ENCODE measurements at regions not wholly inside any gene's neighbourhood (a gene's known extent, or its start where the extent isn't known, plus 50 kb on each side); places are given as distances from the start of the nearest gene placed in this dataset.
"Not testable (repeated sequence)": the region's sequence is repeated elsewhere in the genome, so short reads cannot be mapped to it uniquely, and the experiment has no call there.

GRCh38 chr6:125618629-125619028, 130.8 kb upstream of the HEY2 start:
- H3K4me3 ChIP-seq (ENCODE audit: low read length): no peak overlapping the region
- DNase-seq (ENCODE audit: low read depth, low spot score): no peak

DNA sequence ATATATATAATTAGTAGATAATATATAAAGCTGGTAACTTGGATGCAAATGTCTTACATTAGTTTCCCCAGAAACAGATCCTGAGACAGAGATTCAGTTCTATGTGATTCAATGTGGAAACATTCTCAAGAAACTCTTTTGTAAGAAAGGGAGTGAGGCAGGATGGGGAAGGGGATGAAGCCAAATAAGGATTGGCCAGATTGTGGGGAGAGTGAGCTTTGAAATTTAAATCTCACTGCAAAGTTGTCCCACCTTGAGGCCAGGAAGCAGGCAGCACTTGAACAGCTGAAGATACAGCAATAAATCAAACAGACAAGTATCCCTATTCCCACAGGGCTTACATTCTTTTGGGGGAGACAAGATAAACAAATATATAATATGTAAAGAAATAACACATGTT, 126.3 kb upstream of the HEY2 start:
- no peak for DNase-seq (ENCODE audit: low read depth, low spot score)

GRCh38 chr6:125631165-125631564, 118.3 kb upstream of the HEY2 start:
- H3K4me3 ChIP-seq (ENCODE audit: low read length): no peak overlapping the region
- DNase-seq (ENCODE audit: low read depth, low spot score): no peak

More for the DNA sequence above, 126.3 kb upstream of the HEY2 start:
- no peak overlapping the region for H3K4me3 ChIP-seq (ENCODE audit: low read length)

DNA sequence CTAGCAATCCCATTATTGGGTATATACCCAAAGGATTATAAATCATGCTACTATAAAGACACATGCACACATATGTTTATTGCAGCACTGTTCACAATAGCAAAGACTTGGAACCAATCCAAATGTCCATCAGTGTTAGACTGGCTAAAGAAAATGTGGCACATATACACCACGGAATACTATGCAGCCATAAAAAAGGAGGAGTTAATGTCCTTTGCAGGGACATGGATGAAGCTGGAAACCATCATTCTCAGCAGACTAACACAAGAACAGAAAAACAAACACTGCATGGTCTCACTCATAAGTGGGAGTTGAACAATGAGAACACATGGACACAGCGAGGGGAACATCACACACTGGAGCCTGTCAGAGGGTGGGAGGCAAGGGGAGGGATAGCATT, 113.4 kb upstream of the HEY2 start:
- not testable (repeated sequence) for DNase-seq (ENCODE audit: low read depth, low spot score); H3K4me3 ChIP-seq (ENCODE audit: low read length)

DNA sequence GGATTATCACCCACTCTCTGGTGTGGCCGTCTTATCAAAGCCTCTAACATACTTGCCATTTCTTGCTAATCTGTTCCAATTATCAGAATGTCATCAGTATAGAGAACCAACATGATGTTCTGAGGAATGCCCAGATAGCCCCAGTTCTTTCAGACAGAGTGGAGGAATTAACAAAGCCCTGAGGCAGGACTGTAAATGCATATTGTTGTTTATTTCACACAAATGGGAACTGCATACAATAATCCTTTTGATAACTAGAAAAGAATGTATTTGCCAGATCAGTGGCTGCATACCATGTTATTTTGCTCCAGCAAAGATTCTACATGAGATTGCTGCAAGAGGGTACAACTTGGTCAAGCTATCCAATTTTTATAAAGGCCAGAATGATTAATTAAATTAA, 112.8 kb upstream of the HEY2 start:
- no peak for DNase-seq (ENCODE audit: low read depth, low spot score)
- H3K4me3 ChIP-seq (ENCODE audit: low read length): no peak overlapping the region

DNA sequence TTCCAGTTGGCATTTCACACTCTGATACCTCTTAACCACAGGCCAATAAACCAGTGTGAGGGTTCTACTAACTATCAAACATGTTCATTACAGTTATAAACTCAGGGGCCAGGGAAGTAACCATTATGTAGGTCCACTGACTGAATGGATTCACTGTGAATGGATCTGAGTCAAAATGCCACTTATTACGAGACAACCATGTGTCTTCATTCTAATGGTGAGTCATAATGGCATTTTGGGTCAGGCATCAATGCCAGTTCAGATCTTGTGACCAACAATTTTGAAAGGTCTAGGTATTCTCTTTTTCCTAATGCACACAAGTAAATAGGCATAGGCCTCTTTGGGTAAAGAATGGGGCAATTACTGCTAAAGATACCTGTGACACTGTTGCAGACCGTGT, 112.2 kb upstream of the HEY2 start:
- no peak overlapping the region for H3K4me3 ChIP-seq (ENCODE audit: low read length)
- no peak for DNase-seq (ENCODE audit: low read depth, low spot score)

- H3K4me3 ChIP-seq (ENCODE audit: low read length): no peak overlapping the region
- peak; percentile 23 for DNase-seq (ENCODE audit: low read depth, low spot score)
Observed at GRCh38 chr6:125639466-125640020, 109.9 kb upstream of the HEY2 start.

- no peak for DNase-seq (ENCODE audit: low read depth, low spot score)
- H3K4me3 ChIP-seq (ENCODE audit: low read length): no peak overlapping the region
Observed at GRCh38 chr6:125640441-125641150, 108.8 kb upstream of the HEY2 start.

DNA sequence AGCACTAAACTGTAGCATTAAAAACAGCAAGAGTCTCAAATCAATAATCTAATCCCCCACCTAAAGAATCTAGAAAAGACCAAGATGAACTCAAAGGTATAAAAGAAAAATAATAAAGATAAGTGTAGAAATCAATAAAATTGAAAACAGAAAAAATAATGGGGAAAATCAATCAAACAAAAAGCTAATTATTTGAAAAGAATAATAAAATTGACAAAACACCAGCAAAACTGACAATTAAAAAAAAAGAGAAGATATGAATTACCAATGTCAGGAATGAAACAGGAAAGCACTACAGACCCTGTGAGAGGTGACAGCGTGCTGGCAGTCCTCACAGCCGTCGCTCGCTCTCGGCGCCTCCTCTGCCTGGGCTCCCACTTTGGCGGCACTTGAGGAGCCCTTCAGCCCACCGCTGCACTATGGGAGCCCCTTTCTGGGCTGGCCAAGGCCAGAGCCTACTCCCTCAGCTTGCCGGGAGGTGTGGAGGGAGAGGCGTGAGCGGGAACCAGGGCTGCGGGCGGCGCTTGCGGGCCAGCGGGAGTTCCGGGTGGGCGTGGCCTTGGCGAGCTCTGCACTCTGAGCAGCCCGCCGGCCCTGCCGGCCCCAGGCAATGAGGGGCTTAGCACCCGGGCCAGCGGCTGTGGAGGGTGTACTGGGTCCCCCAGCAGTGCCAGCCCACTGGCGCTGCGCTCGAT, 105.3 kb upstream of the HEY2 start:
- not testable (repeated sequence) for H3K4me3 ChIP-seq (ENCODE audit: low read length); DNase-seq (ENCODE audit: low read depth, low spot score)

GRCh38 chr6:125647391-125647790, 102.0 kb upstream of the HEY2 start:
- no peak for DNase-seq (ENCODE audit: low read depth, low spot score)
- no peak overlapping the region for H3K4me3 ChIP-seq (ENCODE audit: low read length)

GRCh38 chr6:125653752-125654151, 95.7 kb upstream of the HEY2 start:
- not testable (repeated sequence) for H3K4me3 ChIP-seq (ENCODE audit: low read length); DNase-seq (ENCODE audit: low read depth, low spot score)

DNA sequence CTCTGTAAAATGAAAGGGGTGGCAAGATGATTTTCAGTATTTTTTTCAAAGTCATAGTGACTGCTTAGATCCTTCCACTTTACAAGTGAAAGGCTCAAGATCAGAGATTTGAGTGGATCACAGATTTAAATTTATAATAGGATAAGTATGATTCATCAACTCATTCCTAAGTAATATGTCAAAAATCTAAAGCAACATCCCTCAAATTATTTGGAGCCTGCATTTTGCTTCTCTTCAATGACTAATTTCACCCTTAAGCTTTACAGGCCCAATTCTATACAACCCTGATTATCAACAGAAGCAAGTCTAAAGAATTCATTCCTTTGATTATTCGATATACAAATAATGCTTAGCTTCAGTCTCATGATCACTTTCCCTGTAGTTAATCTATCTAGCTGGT, 93.9 kb upstream of the HEY2 start:
- no peak overlapping the region for H3K4me3 ChIP-seq (ENCODE audit: low read length)
- no peak for DNase-seq (ENCODE audit: low read depth, low spot score)

DNA sequence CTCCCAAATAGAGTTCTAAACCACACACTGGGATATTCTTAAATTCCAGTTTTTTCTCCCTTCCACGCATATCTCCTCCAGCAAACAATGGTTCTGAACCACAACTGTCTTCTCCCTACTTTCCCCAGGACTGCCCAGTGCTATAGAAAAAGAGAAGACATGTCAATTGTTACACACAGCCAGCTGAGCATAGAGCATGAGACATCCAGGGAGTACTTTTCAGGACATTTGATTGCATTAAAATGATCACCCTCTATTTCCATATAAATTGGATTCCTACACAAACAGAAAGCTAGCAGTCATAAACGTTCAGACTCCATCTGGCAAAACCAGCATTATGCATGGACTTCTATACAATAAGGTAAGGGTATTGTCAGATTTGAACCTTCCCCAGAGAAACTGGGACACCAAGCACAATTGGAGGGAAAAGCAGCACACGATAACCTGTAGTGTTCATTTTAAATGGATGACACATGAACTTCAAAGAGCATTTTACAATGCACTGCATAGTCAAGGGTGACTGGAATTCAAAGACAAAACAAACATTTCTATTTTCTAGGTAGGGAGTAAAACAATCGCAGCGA, 93.1 kb upstream of the HEY2 start:
- no peak overlapping the region for H3K4me3 ChIP-seq (ENCODE audit: low read length)
- no peak for DNase-seq (ENCODE audit: low read depth, low spot score)

- DNase-seq (ENCODE audit: low read depth, low spot score): no peak
- H3K4me3 ChIP-seq (ENCODE audit: low read length): no peak overlapping the region
Observed at GRCh38 chr6:125658136-125658535, 91.3 kb upstream of the HEY2 start.

DNA sequence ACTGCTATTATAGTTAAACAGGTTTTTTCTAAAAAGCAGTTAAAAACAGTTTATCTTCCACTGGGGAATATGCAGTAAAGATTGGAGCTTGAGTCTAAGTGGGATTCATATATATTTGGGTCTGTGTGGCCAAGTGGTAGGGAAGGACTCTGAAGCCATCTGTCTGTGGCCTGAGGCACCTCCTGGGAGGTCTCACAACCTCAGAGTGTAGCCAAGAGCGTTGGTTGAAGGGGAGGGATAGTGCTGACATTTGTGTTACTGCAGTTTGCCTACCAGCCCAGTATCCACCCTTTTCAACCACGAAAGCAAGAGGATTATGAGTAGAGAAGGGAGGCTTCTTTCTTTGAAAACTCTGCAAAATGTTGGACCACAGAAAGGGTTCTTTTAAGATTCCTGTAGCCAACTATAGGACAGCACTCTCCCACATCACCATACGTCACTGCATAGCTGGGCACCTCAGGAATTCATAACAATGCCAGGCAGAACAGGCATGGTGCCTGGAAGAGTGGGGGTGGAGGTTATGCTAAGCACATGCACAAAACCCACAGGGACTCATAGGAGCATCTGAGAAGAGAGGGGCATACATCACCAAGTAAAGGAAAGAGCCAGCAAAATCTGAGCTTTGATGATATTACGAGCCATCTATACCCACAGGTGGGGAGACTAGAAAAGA, 90.5 kb upstream of the HEY2 start:
- DNase-seq (ENCODE audit: low read depth, low spot score): no peak
- no peak overlapping the region for H3K4me3 ChIP-seq (ENCODE audit: low read length)

DNA sequence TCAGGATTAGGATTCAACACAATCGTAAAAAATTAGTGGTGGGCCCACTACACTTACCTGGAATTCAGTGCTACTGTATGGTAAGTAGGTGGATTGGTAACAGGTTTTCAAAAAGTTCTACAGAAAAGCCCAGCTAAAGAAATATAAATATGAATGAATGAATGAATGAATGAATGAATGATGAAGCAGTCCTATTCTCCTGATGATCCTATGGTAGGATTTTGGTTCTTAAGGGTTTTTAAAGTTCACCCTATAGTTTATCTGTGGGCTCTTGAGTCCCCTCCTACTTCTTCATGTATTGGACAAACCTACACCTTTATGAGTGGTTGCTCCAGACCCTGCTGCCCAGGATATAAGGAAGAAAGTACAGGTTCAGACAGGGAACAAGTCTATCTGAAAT, 89.5 kb upstream of the HEY2 start:
- no peak for DNase-seq (ENCODE audit: low read depth, low spot score)
- H3K4me3 ChIP-seq (ENCODE audit: low read length): no peak overlapping the region

GRCh38 chr6:125662296-125662695, 87.1 kb upstream of the HEY2 start:
- DNase-seq (ENCODE audit: low read depth, low spot score): no peak
- no peak overlapping the region for H3K4me3 ChIP-seq (ENCODE audit: low read length)

DNA sequence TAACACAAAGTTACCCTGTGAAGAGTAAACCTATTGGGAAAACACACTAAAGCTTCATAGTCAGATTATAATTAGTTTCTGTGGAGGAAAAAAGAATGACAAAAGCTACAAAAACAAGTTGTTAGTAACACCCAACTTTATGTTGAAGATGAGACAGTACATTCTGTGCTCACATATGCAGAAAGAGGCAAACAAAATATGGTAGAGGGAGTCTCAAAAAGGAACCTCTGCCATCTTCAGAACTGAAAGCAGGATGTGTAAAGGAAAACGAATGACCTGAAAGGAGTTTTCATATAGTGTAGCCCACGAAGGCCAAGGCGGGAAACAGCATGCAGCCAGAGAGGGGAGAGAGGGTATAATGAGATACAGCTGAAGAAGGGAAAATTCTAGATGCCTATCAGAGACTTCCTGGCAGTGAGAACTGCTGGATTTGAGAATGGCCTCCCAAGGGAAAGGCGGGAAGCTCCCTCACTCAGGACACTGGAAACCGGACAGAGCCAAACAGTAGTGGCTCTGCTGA, 84.1 kb upstream of the HEY2 start:
- no peak for DNase-seq (ENCODE audit: low read depth, low spot score)
- H3K4me3 ChIP-seq (ENCODE audit: low read length): no peak overlapping the region

DNA sequence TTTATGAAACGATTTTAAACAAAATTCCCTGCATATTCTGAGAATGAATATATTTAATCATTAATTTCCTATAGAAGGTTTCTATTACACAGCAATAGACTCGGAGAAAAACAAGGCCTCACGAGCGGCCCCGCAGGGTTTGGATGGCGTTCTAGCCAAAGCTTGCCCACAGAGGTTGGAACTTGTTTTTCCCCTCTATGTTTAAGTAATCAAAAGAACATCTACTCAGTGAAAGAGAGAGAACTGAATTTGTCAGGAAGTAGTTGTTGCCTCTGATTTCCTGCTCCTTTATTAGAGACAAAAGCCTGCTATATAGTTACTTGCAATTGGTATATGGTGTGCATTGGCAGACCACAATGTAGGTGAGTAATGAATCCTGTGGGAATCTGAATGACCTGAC, 82.1 kb upstream of the HEY2 start:
- no peak for DNase-seq (ENCODE audit: low read depth, low spot score)
- H3K4me3 ChIP-seq (ENCODE audit: low read length): no peak overlapping the region

DNA sequence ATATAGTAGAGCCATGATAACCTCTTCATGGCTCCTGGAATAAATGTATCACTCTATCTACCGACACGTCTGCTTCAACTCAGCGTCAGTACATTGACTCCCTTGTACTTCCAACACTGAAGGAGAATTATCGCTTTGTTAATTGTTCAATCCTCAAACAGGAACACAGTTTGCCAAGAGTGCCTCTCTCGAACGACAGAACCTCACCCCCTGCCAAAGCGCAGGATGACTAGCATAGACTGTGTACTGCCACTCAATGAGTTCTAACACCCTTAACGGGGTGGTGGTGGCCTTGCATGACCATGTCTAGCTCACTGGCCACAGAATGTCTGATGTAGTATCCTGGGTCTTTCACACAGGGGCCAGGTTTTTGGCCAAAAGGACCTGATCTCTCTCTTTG, 81.4 kb upstream of the HEY2 start:
- DNase-seq (ENCODE audit: low read depth, low spot score): no peak
- no peak overlapping the region for H3K4me3 ChIP-seq (ENCODE audit: low read length)

All from Jurkat, Clone E6-1 (cell line).